CD4-positive, alpha-beta T cell (primary cell): ENCODE measurements at regions not wholly inside any gene's neighbourhood (a gene's known extent, or its start where the extent isn't known, plus 50 kb on each side); places are given as distances from the start of the nearest gene placed in this dataset.

Experiments
- ATAC-seq: fragments of 200-7000 bp; cut with Tn5 transposase; one replicate; pipeline ENCODE4 v1.10.0; 2022; ENCODE audit warnings: mild to moderate bottlenecking; ENCODE audit not compliant: poor library complexity
- CTCF ChIA-PET: fragments of 350-600 bp; sonication (Branson Sonifier 250); formaldehyde crosslinking; loops from one replicate; lab custom pipeline; 2021; ENCODE audit warnings: antibody characterized with exemption, inconsistent platforms; lab: Charles Lee
- POLR2A ChIA-PET: fragments of 350-600 bp; sonication (Branson Sonifier 250); formaldehyde crosslinking; loops from one replicate; lab custom pipeline; 2021; ENCODE audit warnings: antibody characterized with exemption, inconsistent platforms; lab: Charles Lee
- DNase-seq, 14 experiments: peaks; one replicate each; pipeline ENCODE4 v3.0.0-alpha.2; 2013 to 2020; ENCODE audit warnings: mixed read lengths in 2 of 14
- H3K27ac ChIP-seq, 2 donors: one replicate each; pipeline versions ENCODE4 v1.5.1 to v1.7.0; 2013; ENCODE audit warnings: low read length in 2 of 2, low read depth in 1 of 2, mild to moderate bottlenecking in 1 of 2
- H3K27me3 ChIP-seq, 2 experiments: 1 replicate in 1 of 2; 2 replicates in 1 of 2; pipeline versions ENCODE4 v1.6.1 to v1.7.0; 2013; ENCODE audit warnings: low read length in 2 of 2, control low read depth in 1 of 2, mild to moderate bottlenecking in 1 of 2, moderate library complexity in 1 of 2; ENCODE audit not compliant: insufficient read depth in 2 of 2, control insufficient read depth in 1 of 2
- H3K36me3 ChIP-seq: one replicate; pipeline ENCODE4 v1.6.1; 2013; ENCODE audit warnings: low read length, control low read depth; ENCODE audit not compliant: insufficient read depth
- H3K4me1 ChIP-seq: one replicate; pipeline ENCODE4 v1.6.1; 2013; ENCODE audit warnings: low read length, control low read depth; ENCODE audit not compliant: insufficient read depth
- H3K4me3 ChIP-seq: one replicate; pipeline ENCODE4 v1.5.1; 2013; ENCODE audit warnings: mild to moderate bottlenecking, low read length, moderate library complexity
- H3K9me3 ChIP-seq, 2 experiments: 1 replicate in 1 of 2; 2 replicates in 1 of 2; pipeline versions ENCODE4 v1.6.1 to v1.7.0; 2013; ENCODE audit warnings: low read length in 2 of 2, mild to moderate bottlenecking in 2 of 2, control low read depth in 1 of 2, moderate library complexity in 1 of 2; ENCODE audit not compliant: control insufficient read depth in 1 of 2, insufficient read depth in 1 of 2
- H3K27ac Mint-ChIP-seq: one replicate; pipeline ENCODE4 v1.8.0; 2020; ENCODE audit warnings: mixed read lengths
- H3K27me3 Mint-ChIP-seq: one replicate; pipeline ENCODE4 v1.8.0; 2021; ENCODE audit warnings: mixed read lengths
- H3K36me3 Mint-ChIP-seq: one replicate; pipeline ENCODE4 v1.8.0; 2021; ENCODE audit warnings: low read depth, mixed read lengths
- H3K4me1 Mint-ChIP-seq: one replicate; pipeline ENCODE4 v1.8.0; 2021; ENCODE audit warnings: low read depth, mixed read lengths
- H3K4me3 Mint-ChIP-seq: one replicate; pipeline ENCODE4 v1.8.0; 2020; ENCODE audit warnings: mild to moderate bottlenecking, mixed read lengths
- H3K9me3 Mint-ChIP-seq: one replicate; pipeline ENCODE4 v1.8.0; 2020; ENCODE audit warnings: mixed read lengths
- CTCF ChIP-seq: fragments of 200-600 bp; IDR thresholded peaks from one replicate; pipeline ENCODE4 v1.8.0; 2022; ENCODE audit warnings: antibody characterized with exemption, mild to moderate bottlenecking
- intact Hi-C, 2 experiments: fragments of 100-400 bp; cut with DNase I in 1 of 2; cut with micrococcal nuclease in 1 of 2; formaldehyde crosslinking; loops; one replicate each; pipeline versions ENCODE4 v1.15.1 to v1.9.0; 2023 to 2025; cut with DNase I, micrococcal nuclease

- Histone ChIP-seq H3K4me1 (no peaks in the 10 kb centered on the region), H3K36me3 (no peaks in the 10 kb centered on the region), H3K9me3 (no peaks in the 10 kb centered on the region), H3K27me3 (no peaks in the 10 kb centered on the region), H3K4me3 (no peak overlapping the region), H3K27ac (no peak overlapping the region)
- Mint-ChIP-seq H3K36me3 (no peaks in the 10 kb centered on the region), H3K9me3 (no peaks in the 10 kb centered on the region), H3K27ac (no peak overlapping the region), H3K4me3 (no peak overlapping the region), H3K4me1 (no peaks in the 10 kb centered on the region), H3K27me3 (peaks cover 8% of the 10 kb centered on the region)
- intact Hi-C loops, result no loop called here
- ChIA-PET CTCF (no interaction called here), POLR2A (no interaction called here)
- no peak for TF ChIP-seq CTCF
- ATAC-seq (no peak), DNase-seq (no peak)
Observed at GRCh38 chr9:7507566-7508270, 291.9 kb downstream of the DMAC1 start.

DNA sequence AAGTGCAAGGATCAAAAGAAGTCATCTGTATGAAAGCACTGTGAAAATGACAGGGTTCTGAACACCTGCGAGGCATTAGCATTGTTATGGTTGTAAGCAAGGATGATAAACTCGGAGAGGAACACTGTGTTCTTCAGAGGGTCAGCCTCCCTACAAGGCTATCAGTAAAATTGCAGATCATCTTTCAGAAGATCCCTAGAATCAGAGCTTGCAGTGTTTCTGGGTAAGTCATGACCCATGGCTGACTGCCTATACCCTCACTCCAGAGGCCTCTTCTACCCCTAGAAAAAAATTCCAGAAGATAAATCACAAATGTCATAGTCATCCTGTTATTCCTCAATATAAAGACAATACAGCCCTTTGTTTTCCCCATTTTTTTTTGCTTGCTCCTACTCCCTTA lies 292.6 kb downstream of the DMAC1 start:
- intact Hi-C loops, result no loop called here
- CTCF ChIA-PET, result no interaction called here
- no peaks in the 10 kb centered on the region for H3K4me1 Mint-ChIP-seq
- Histone ChIP-seq H3K4me1 (no peaks in the 10 kb centered on the region), H3K4me3 (no peak overlapping the region), H3K36me3 (no peaks in the 10 kb centered on the region), H3K27me3 (no peaks in the 10 kb centered on the region), H3K9me3 (no peaks in the 10 kb centered on the region), H3K27ac (no peak overlapping the region)
- no peak for TF ChIP-seq CTCF
- no peaks in the 10 kb centered on the region for H3K9me3 Mint-ChIP-seq
- no peak for DNase-seq
- H3K36me3 Mint-ChIP-seq, result no peaks in the 10 kb centered on the region
- no peak for ATAC-seq
- POLR2A ChIA-PET, result no interaction called here
- H3K27me3 Mint-ChIP-seq, result peaks cover 12% of the 10 kb centered on the region
- H3K27ac Mint-ChIP-seq, result no peak overlapping the region
- H3K4me3 Mint-ChIP-seq, result no peak overlapping the region

GRCh38 chr9:7500521-7500920 lies 299.1 kb downstream of the DMAC1 start:
- no peak for TF ChIP-seq CTCF
- H3K36me3 ChIP-seq, result no peaks in the 10 kb centered on the region
- POLR2A ChIA-PET, result no interaction called here
- ATAC-seq (no peak), DNase-seq (no peak)
- H3K4me3 Mint-ChIP-seq, result no peak overlapping the region
- H3K27me3 Mint-ChIP-seq, result peaks cover 24% of the 10 kb centered on the region
- H3K36me3 Mint-ChIP-seq, result no peaks in the 10 kb centered on the region
- H3K27ac Mint-ChIP-seq, result no peak overlapping the region
- no peak overlapping the region for H3K27ac ChIP-seq
- H3K9me3 ChIP-seq, result no peaks in the 10 kb centered on the region
- H3K4me1 ChIP-seq, result no peaks in the 10 kb centered on the region
- H3K4me3 ChIP-seq, result no peak overlapping the region
- CTCF ChIA-PET, result no interaction called here
- H3K27me3 ChIP-seq, result peaks cover 0 to 3% of the 10 kb centered on the region in 2 experiments
- no peaks in the 10 kb centered on the region for H3K4me1 Mint-ChIP-seq
- peaks cover 2% of the 10 kb centered on the region for H3K9me3 Mint-ChIP-seq
- intact Hi-C loops, result no loop called here
